ENCODE measurements at regions not wholly inside any gene's neighbourhood (a gene's known extent, or its start where the extent isn't known, plus 50 kb on each side); places are given as distances from the start of the nearest gene placed in this dataset.
"Not testable (repeated sequence)": the region's sequence is repeated elsewhere in the genome, so short reads cannot be mapped to it uniquely, and the experiment has no call there.

DNA sequence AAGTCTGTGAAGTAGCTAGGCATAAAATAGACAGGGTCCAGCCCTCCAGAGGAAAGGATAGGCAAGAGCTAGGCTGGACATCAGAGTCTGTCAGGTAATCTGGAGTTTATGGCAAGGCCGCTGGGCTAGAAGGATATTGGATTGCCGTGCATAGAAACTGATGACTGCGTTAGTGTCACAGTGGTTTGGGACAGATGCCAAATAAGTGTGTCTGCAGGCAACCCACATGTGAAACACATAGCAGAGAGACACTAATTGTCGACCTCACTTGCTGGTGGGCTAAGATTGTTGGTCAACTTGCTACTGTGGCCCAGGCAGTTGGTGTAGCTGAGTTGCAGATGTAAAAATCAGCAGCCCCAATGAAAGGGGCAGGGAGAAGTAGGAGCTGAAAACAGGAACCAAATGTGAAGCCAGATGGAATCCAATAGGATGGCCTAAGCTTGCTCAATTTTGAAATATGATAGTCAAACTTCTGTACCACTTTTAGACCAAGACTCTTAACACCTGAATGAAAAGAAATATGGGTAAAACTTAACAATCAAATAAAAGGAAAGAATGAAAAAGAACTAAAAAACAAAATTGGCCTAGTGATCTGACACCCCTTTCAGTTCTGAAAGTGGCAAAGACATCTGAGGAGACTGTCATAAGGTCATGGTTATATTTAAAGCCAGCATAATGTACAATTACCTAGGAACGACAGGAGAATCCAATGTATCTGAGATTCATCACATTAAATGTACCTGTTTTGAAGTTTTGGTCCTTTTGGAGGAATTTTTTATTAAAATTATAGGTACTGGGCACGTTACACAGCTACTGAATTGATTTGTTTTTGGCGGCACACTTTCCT lies 243.3 kb upstream of the ACTBL2 start:
- no peak for DNase-seq (ENCODE audit: extremely low read depth in 1 of 2, low read depth in 1 of 2)

DNA sequence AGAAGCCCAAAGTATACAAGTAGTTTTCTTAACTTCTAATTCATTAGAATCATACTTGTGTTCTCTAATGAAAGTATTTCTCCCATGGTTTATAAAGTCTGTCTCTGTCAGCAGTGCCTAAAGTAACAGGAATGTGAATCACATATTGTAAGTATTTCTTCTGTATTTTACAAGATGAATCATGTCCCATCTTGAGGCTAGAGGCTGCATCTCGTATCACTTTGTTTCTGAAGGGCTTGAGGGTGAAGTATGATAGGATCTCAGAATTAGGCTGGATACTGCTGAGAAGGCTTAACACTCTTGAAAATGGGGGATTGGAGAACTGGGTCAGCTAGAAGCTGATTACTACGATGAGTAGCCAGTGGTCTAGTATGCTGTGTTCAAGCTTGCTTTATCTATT lies 242.2 kb upstream of the ACTBL2 start:
- no peak for DNase-seq (ENCODE audit: extremely low read depth in 1 of 2, low read depth in 1 of 2)

DNA sequence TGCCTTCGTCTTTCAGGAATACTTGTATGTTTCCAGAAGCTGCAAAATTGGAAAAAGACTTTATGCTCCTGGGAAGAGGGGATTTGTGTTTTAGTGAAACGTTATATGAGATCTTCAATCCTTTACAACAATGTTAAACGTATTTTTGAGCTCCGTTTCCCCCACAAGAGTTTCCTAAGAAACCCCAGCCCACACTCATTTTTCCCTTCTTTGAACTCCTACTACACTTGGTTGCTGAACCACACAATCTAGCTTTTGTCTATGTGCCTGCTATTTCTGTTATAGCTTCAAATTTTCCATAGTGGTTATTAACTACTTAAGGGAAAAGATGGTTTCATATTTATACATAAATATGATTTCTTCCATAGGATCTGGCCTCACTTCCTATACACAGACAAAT lies 238.6 kb upstream of the ACTBL2 start:
- DNase-seq (ENCODE audit: extremely low read depth in 1 of 2, low read depth in 1 of 2): no peak

DNA sequence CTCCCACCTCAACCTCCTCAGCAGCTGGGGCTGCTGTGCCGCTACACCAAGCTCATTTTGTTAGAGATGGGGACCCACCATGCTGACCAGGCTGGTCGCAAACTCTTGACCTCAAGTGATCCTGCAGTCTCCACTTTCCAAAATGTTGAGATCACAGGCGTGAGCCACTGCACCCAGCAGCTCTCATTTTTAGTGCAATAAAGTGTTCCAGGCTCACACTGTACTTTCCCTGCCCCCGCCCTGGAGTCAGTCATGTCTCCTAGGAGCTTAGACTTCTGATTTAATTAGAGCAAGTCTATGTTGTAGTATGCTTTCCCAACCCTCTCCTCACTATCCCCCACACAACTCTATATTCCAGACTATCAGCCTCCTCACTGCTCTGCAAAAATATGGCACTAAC lies 238.0 kb upstream of the ACTBL2 start:
- no peak for DNase-seq (ENCODE audit: extremely low read depth in 1 of 2, low read depth in 1 of 2)

DNA sequence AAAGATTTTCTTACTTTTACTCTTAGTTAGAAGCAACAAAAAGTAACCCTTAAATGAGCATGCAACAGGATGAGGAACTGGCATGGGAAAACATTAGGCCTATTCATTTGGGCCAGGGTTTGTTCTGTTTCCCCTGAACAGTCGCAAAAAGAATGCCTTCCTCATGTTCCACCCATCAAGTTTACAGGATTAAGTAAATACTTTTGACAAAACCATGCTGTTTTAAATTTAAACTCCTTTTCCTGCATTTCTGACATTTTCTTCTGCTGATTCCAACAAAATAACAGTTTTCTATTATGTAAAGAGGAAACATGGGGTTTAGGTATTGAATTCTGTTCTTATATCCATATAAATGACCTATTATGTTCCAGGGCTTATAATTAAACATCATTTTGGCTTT lies 236.6 kb upstream of the ACTBL2 start:
- no peak for DNase-seq (ENCODE audit: extremely low read depth in 1 of 2, low read depth in 1 of 2)

DNA sequence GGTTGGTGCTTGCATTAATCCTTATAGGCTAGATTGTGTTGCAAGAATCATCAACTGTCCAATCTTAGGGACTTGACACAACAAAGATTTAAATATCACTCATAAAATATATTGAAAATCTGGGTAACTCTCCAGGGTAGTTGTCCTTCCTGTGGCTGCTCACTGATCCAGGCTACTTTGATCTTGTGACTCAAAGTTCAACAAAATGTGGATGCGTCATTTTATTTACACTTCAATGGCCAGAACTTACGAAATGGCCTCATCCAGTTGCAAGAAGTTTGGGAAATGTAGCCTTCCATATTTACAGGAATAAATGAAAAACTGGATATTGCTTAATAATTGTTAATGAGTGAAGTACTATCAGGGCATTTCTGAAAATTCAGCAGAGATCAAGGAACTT lies 235.5 kb upstream of the ACTBL2 start:
- no peak for DNase-seq (ENCODE audit: extremely low read depth in 1 of 2, low read depth in 1 of 2)

DNA sequence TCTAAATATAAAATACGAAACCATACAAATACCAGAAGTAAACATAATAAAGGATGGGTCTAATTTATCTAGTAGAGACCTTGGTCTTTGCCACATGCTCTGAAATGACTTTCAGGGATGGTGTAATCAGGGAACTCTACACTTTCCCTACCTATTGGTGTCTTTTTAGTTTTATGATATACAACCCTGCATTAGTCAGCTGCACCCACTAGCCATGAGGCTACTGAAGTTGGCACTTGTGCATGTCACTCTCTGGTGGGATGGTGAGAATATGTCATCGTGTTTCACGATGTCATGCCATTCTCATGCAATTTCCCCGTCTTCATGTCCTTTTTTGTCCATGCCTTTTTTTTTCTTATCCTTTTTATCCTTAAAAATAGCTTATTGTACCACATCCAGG lies 234.9 kb upstream of the ACTBL2 start:
- no peak for DNase-seq (ENCODE audit: extremely low read depth in 1 of 2, low read depth in 1 of 2)

DNA sequence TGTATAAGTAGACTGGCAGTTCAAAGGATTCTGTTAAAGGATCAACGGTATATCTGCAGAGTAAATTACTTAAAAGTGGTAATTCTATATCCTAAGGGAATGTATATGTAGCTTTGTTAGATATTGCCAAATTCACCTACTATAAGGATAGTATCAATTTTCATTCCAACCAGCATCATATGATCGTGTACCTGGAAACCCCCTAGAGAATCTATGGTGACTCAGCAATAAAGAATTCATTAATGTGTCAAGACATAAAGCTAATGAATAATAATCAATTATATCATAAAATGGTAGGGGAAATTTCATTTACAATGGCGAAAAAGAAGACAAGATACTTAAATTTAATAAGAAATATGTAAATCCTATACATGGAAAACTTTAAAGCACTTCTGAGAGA lies 234.1 kb upstream of the ACTBL2 start:
- no peak for DNase-seq (ENCODE audit: extremely low read depth in 1 of 2, low read depth in 1 of 2)

DNA sequence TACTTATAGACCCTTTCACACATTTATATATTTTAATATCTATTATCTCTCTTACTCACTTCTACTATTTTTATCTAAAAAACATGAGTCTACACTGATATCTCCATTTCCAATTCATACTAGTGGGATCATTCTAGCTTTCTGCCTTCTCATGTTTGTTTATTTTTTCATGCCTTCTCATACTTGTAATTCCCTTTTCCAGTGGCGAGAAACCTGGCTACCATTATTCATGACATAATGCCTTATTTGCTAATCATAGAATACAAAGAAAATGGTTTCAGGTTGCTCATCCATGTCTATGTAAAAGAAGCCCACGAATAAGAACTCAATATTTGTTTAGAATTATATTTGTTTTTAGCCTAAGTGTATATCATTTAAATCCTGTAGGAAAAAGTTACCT lies 232.7 kb upstream of the ACTBL2 start:
- no peak for DNase-seq (ENCODE audit: extremely low read depth in 1 of 2, low read depth in 1 of 2)

DNA sequence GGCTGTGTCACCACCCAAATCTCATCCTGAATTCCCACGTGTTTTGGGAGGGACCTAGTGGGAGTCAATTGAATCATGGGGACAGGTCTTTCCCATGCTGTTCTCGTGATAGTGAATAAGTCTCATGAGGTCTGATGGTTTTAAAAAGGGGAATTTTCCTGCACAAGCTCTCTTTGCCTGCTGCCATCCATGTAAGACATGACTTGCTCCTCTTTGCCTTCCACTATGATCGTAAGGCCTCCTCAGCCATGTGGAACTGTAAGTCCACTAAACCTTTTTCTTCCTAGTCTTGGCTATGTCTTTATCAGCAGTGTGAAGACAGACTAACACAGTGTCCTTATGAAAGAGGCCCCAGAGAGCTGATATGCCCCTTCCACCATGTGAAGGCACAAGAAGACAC lies 230.9 kb upstream of the ACTBL2 start:
- not testable (repeated sequence) for DNase-seq (ENCODE audit: extremely low read depth in 1 of 2, low read depth in 1 of 2)

DNA sequence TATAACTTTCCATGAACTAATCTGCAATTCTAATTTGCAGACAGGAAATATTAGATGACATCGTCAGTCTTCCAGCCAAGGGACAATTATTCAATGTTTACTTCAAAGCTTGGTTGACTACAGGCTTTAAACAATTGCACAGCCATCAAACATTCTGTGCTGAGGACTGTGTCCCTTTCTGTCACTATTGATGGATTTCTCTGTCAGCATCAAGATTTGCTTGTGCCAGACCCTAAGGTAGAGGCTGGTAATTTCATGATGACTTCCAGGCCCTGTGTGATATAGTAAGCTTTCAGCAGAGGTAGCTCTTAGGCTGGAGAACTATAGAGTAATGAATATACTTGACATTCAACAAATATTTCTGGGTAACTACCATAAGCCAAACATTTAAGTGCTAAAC lies 229.3 kb upstream of the ACTBL2 start:
- no peak for DNase-seq (ENCODE audit: extremely low read depth in 1 of 2, low read depth in 1 of 2)

DNA sequence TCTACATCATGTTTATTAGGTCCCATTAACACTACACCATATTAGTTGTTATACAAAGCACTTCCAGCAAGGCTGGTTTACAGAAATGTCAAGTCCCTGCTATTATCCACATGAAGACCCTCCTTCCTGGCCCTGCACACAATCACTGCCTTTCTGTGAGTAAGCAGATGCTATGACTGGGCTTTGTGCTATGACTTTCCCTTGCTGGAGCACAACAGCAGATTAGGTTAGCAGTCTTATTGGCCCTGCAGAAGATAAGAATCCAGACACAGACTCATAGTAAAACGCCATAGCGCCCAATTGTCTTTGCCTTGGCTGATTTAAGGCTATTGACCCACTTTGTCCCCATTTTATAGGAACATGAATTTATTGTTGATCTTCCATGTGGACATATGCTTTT lies 228.9 kb upstream of the ACTBL2 start:
- DNase-seq (ENCODE audit: extremely low read depth in 1 of 2, low read depth in 1 of 2): no peak

DNA sequence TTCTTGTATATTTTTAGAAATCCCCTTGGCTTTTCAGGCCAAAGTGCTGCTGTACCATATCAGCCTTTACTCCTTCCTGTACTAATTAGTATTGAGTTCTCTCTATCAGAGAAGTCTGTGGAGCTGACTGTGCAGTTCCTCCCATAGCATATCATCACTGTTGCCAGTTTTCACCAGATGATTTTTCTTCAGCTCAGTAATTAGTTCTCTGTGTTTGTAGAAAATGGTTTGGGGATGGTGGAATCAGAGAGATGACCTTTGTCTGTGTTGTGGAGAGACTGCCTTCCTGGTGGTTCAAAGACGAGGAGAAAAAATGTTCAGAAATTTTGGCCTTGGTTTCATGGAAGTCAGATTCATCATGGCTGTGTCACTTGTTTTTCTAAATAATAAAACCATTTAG lies 227.5 kb upstream of the ACTBL2 start:
- no peak for DNase-seq (ENCODE audit: extremely low read depth in 1 of 2, low read depth in 1 of 2)

DNA sequence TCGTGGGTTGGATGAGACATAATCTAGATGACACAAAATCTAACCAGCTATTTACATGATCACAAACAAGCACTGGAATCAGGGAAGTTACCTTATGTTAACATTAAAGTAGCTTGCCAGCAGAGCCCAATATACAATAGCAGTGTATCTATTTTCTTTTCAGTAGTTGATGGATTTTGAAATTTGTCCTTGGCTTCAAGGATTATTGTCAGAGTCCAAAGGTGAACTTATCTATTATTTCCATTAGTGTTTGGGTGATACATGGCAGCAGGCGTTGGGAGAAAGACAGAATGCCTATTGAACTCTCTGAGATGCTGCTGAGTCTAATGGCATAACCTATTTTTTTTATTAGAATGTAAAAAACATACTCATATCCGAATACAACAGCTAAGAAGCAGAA lies 223.2 kb upstream of the ACTBL2 start:
- no peak for DNase-seq (ENCODE audit: extremely low read depth in 1 of 2, low read depth in 1 of 2)

DNA sequence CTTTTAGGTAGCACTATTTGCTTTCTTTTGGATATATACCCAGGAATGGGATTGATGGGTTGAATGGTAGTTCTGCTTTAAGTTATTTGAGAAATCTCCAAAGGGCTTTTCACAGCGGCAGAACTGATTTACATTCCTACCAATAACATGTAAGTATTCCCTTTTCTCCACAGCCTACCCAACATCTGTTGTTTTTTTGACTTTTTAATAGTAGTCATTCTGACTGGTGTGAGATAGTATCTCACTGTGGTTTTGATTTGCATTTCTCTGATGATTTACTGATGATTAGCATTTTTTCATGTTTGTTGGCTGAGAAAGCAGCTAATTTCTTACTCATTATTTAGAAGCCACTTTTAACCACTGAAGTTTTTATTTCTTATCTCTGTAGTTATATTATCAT lies 221.1 kb upstream of the ACTBL2 start:
- no peak for DNase-seq (ENCODE audit: extremely low read depth in 1 of 2, low read depth in 1 of 2)

DNA sequence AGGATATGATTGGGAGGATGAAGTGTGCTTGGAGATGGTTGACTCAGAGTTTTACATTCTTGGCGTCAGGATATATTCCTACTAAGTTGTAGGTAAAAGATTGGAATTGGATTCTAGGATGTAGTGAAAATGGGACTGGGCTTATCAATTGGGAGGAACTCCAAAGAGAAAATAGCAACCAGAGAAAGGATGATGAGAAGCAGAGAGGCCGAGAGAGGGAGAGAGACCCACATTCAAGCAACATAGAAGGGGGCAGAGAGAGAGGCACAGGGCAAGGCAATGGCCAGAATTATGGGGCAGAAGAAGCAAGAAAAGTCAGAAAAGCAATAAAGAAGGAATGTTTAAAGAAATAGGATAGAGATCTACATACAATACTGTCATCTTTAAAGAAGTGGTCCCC lies 217.9 kb upstream of the ACTBL2 start:
- no peak for DNase-seq (ENCODE audit: extremely low read depth in 1 of 2, low read depth in 1 of 2)

DNA sequence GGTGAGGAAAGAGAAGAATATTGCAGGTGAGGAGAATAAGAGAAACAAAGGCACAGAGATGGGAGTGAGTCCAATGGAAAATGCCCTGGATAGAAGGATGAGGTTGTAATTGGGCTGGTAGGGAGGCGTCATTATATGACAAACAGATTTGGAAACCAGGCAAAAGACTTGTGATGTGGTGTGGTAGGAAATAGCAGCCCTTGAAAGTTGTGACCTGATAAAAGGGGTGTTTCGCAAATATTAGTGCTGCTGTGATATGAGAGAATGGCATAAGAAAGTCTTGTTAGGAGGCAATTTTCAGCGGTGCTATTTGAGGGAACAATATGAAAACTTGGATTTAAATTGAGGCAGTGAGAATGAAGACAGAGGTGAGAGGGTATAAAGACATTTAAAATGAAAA lies 217.5 kb upstream of the ACTBL2 start:
- no peak for DNase-seq (ENCODE audit: extremely low read depth in 1 of 2, low read depth in 1 of 2)

DNA sequence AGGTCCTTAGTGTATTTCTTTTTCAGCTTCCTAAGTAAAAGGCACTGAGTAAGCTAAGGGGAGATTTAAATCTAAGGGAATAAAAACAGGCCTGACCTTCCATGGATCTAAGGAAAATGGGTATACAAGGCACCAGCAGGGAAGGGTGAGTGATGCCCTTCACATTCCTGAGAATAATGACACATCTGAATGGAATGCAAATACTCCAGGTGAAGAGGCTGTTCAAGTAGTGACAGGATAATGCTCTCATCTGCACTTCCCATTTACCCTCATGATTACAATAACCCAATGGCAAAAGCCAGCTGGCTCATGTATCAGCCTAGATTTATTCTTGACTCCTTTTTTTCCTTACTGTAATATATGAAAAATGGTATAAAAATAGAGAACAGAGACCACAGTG lies 216.2 kb upstream of the ACTBL2 start:
- no peak for DNase-seq (ENCODE audit: extremely low read depth in 1 of 2, low read depth in 1 of 2)

DNA sequence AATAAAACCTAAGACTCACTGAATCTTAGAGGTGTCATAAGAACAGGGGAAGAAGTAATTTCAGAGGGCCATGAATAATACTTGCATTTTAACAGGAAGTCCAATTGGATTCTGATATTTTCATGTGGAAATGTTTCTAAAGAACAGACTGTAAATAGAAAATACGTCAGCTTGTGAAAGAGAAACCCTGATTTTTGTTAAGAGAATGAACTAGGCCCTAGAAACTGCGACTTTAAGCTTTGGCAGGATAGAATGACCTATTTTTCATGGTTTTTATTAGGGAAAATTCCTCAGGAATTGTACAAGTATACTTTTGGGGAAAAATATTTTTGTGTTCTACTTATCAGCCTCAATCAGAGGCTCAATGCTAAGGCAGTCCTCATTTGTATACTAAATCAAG lies 215.5 kb upstream of the ACTBL2 start:
- no peak for DNase-seq (ENCODE audit: extremely low read depth in 1 of 2, low read depth in 1 of 2)

DNA sequence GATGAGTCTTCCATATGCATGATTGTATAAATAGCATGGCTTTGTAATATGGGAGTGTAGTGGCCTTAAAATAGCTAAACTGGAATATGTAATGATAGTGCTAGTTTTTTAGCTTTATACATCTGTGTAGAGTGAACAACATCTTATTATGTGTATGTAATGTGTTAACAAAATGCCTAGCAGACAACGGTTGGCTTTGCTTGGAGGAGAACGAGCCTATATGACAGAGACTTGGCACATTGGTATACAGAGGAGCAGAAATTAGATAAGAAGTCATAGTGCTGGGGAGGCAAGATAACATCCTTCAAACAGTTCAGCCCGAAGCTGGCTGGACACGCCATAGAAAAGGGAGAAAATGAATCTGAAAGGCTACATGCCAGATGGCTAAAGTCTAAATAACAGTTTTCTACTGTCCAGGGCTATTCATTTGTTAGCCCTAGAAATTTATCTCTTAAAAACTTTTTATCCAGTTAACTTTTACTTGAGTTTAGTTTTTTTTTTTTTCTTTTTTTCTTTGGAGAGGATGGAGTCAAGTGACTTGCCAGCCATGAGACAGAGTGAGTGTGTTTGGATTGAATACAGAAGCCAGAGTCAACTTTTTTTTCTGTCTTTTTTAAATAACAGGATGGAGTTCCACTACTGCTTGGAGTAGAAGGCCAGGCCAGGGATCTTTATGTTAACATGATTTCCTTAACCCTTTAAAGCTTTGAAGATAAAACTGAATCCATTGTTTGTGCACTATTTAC lies 214.4 kb upstream of the ACTBL2 start:
- DNase-seq (ENCODE audit: extremely low read depth in 1 of 2, low read depth in 1 of 2): no peak

DNA sequence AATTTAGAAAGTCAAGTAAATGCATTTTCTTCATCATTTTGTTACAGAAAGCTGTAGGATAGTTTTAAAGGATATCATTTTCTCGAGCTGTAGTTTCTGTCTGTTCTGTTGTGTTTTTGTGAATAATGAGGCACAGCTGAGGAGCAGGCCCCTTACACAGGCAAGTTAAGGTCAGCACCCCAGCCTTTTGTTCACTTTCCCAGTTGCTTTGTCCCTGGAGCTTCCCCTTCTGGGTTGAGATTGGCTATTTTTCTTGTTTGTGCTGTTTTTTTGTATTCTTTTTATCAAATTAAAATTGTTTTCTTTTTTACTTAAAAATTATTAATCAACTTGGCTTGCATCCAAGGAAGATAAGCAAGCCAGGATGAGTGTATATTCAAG lies 213.8 kb upstream of the ACTBL2 start:
- no peak for DNase-seq (ENCODE audit: extremely low read depth in 1 of 2, low read depth in 1 of 2)

DNA sequence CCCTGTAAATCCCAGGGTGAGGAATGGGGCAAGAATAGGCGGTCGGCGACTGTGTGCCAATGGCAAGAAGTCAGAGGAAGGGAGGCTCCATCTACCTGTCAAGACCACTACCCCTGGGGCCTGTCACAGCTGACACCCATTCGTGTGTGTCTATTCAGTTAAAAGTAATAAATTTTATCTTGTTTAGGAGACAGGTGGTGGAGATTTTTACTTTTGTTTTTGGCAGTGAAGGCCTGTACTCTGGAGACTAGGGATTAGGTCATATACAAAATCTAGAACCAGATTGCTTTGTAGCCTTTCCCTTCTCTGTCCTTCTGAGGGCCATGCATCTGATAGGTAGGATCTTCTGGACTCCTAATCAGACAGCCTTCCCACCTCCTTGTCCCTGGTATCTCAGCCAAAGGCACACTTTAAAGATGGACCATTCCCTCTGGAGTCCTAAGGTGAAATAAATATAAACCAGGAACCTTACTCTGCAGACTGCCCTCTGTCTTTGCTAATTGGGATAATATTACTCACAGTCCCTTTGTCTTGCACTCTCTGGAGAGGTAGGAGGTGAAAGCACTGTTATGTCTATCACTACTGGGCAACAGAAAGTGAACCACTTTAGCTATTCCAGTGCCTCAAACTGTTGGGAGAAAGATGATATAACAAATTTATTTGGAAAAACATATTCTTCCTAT lies 213.2 kb upstream of the ACTBL2 start:
- DNase-seq (ENCODE audit: extremely low read depth in 1 of 2, low read depth in 1 of 2): no peak
